HAP-1 (cell line): ENCODE measurements at regions not wholly inside any gene's neighbourhood (a gene's known extent, or its start where the extent isn't known, plus 50 kb on each side); places are given as distances from the start of the nearest gene placed in this dataset.
"Not testable (repeated sequence)": the region's sequence is repeated elsewhere in the genome, so short reads cannot be mapped to it uniquely, and the experiment has no call there.

ENCODE experiments used
- DNase-seq, 2 experiments: peaks; one replicate each; pipeline ENCODE4 v3.0.0-alpha.2; 2016 to 2020; ENCODE audit warnings: low spot score in 2 of 2
- H3K27me3 ChIP-seq: fragments of 250-450 bp; sonication (Bioruptor Pico); 2 replicates; pipeline ENCODE4 v1.5.1; 2020; ENCODE audit warnings: low read depth, mild to moderate bottlenecking, moderate library complexity
- H3K36me3 ChIP-seq: fragments of 250-450 bp; sonication (Bioruptor Pico); replicated peaks from 2 replicates; pipeline ENCODE4 v1.5.1; 2020; ENCODE audit warnings: mild to moderate bottlenecking
- H3K4me1 ChIP-seq: fragments of 250-450 bp; sonication (Bioruptor Pico); 2 replicates; pipeline ENCODE4 v1.5.1; 2020; ENCODE audit warnings: mild to moderate bottlenecking
- H3K4me3 ChIP-seq: fragments of 250-450 bp; sonication (Bioruptor Pico); 2 replicates; pipeline ENCODE4 v1.5.1; 2020; ENCODE audit warnings: mild to moderate bottlenecking, moderate library complexity
- H3K9me3 ChIP-seq: fragments of 250-450 bp; sonication (Bioruptor Pico); 2 replicates; pipeline ENCODE4 v1.5.1; 2020; ENCODE audit warnings: mild to moderate bottlenecking, moderate library complexity
- in situ Hi-C: fragments of 300-500 bp; cut with MboI; formaldehyde crosslinking; loops from 3 replicates; pipeline ENCODE4 v1.14.3; 2020; ENCODE audit warnings: low sequenced_read_pairs, inconsistent platforms, mixed read lengths

- in situ Hi-C loops = no loop called here
- H3K27me3 ChIP-seq = no peaks in the 10 kb centered on the region
- no peaks in the 10 kb centered on the region for H3K4me1 ChIP-seq
- no peaks in the 10 kb centered on the region for H3K9me3 ChIP-seq
- no peaks in the 10 kb centered on the region for H3K36me3 ChIP-seq
- H3K4me3 ChIP-seq = no peak overlapping the region
- no peak for DNase-seq
These were observed 938.9 kb downstream of the C4orf33 start for GRCh38 chr4:130034876-130035275.

GRCh38 chr4:130035391-130035790 lies 939.4 kb downstream of the C4orf33 start:
- Histone ChIP-seq H3K4me1 (no peaks in the 10 kb centered on the region), H3K9me3 (no peaks in the 10 kb centered on the region), H3K4me3 (no peak overlapping the region), H3K27me3 (no peaks in the 10 kb centered on the region), H3K36me3 (no peaks in the 10 kb centered on the region)
- DNase-seq = no peak
- in situ Hi-C loops = no loop called here

GRCh38 chr4:130037866-130038265 lies 941.9 kb downstream of the C4orf33 start:
- H3K9me3 ChIP-seq, DNase-seq, in situ Hi-C loops, H3K36me3 ChIP-seq, H3K27me3 ChIP-seq, H3K4me1 ChIP-seq, H3K4me3 ChIP-seq: not testable (repeated sequence)

GRCh38 chr4:130038540-130038939 lies 942.6 kb downstream of the C4orf33 start:
- DNase-seq, H3K4me3 ChIP-seq, H3K4me1 ChIP-seq, H3K27me3 ChIP-seq, H3K36me3 ChIP-seq, H3K9me3 ChIP-seq, in situ Hi-C loops: not testable (repeated sequence)

- no peak for DNase-seq
- in situ Hi-C loops = no loop called here
These were observed 947.8 kb downstream of the C4orf33 start for GRCh38 chr4:130043732-130044160.

GRCh38 chr4:130044788-130045531 lies 949.0 kb downstream of the C4orf33 start:
- H3K4me3 ChIP-seq = no peak overlapping the region
- no peaks in the 10 kb centered on the region for H3K36me3 ChIP-seq
- in situ Hi-C loops = no loop called here
- H3K9me3 ChIP-seq = no peaks in the 10 kb centered on the region
- no peaks in the 10 kb centered on the region for H3K4me1 ChIP-seq
- H3K27me3 ChIP-seq = no peaks in the 10 kb centered on the region
- DNase-seq = no peak

More at GRCh38 chr4:130043732-130044160, 947.8 kb downstream of the C4orf33 start:
- Histone ChIP-seq H3K36me3 (no peaks in the 10 kb centered on the region), H3K4me3 (no peak overlapping the region), H3K9me3 (no peaks in the 10 kb centered on the region), H3K27me3 (no peaks in the 10 kb centered on the region), H3K4me1 (no peaks in the 10 kb centered on the region)

- H3K36me3 ChIP-seq = no peaks in the 10 kb centered on the region
- H3K27me3 ChIP-seq = no peaks in the 10 kb centered on the region
- in situ Hi-C loops = no loop called here
- H3K4me1 ChIP-seq = no peaks in the 10 kb centered on the region
- no peak for DNase-seq
- H3K9me3 ChIP-seq = no peaks in the 10 kb centered on the region
- H3K4me3 ChIP-seq = no peak overlapping the region
These were observed 957.8 kb downstream of the C4orf33 start for GRCh38 chr4:130053723-130054122.

GRCh38 chr4:130054908-130055307 lies 959.0 kb downstream of the C4orf33 start:
- Histone ChIP-seq H3K4me3 (no peak overlapping the region), H3K36me3 (no peaks in the 10 kb centered on the region), H3K27me3 (no peaks in the 10 kb centered on the region), H3K9me3 (no peaks in the 10 kb centered on the region), H3K4me1 (no peaks in the 10 kb centered on the region)
- DNase-seq = no peak
- in situ Hi-C loops = no loop called here

- Histone ChIP-seq H3K4me1 (no peaks in the 10 kb centered on the region), H3K4me3 (no peak overlapping the region), H3K9me3 (no peaks in the 10 kb centered on the region), H3K36me3 (no peaks in the 10 kb centered on the region), H3K27me3 (no peaks in the 10 kb centered on the region)
- in situ Hi-C loops = no loop called here
- DNase-seq = no peak
These were observed 960.3 kb downstream of the C4orf33 start for GRCh38 chr4:130056286-130056685.

- DNase-seq = no peak
- in situ Hi-C loops = no loop called here
- no peaks in the 10 kb centered on the region for H3K4me1 ChIP-seq
These were observed 968.5 kb downstream of the C4orf33 start for GRCh38 chr4:130064471-130064870.

GRCh38 chr4:130067419-130067818 lies 971.5 kb downstream of the C4orf33 start:
- Histone ChIP-seq H3K27me3 (no peaks in the 10 kb centered on the region), H3K9me3 (no peaks in the 10 kb centered on the region), H3K4me1 (no peaks in the 10 kb centered on the region), H3K36me3 (no peaks in the 10 kb centered on the region), H3K4me3 (no peak overlapping the region)
- in situ Hi-C loops = no loop called here
- no peak for DNase-seq

More at GRCh38 chr4:130064471-130064870, 968.5 kb downstream of the C4orf33 start:
- Histone ChIP-seq H3K36me3 (no peaks in the 10 kb centered on the region), H3K27me3 (no peaks in the 10 kb centered on the region), H3K4me3 (no peak overlapping the region), H3K9me3 (no peaks in the 10 kb centered on the region)

GRCh38 chr4:130068072-130068471 lies 972.1 kb downstream of the C4orf33 start:
- H3K36me3 ChIP-seq = no peaks in the 10 kb centered on the region
- in situ Hi-C loops = no loop called here
- DNase-seq = no peak
- no peak overlapping the region for H3K4me3 ChIP-seq
- no peaks in the 10 kb centered on the region for H3K4me1 ChIP-seq
- H3K9me3 ChIP-seq = no peaks in the 10 kb centered on the region
- H3K27me3 ChIP-seq = no peaks in the 10 kb centered on the region

GRCh38 chr4:130071746-130072145 lies 975.8 kb downstream of the C4orf33 start:
- Histone ChIP-seq H3K27me3 (no peaks in the 10 kb centered on the region), H3K4me1 (no peaks in the 10 kb centered on the region), H3K9me3 (no peaks in the 10 kb centered on the region), H3K4me3 (no peak overlapping the region), H3K36me3 (no peaks in the 10 kb centered on the region)
- in situ Hi-C loops = no loop called here
- DNase-seq = no peak

- Histone ChIP-seq H3K4me3 (no peak overlapping the region), H3K9me3 (no peaks in the 10 kb centered on the region), H3K4me1 (no peaks in the 10 kb centered on the region), H3K27me3 (no peaks in the 10 kb centered on the region), H3K36me3 (no peaks in the 10 kb centered on the region)
- in situ Hi-C loops = no loop called here
- DNase-seq = no peak
These were observed 977.3 kb downstream of the C4orf33 start for GRCh38 chr4:130073145-130073790.
